ENCODE measurements at regions not wholly inside any gene's neighbourhood (a gene's known extent, or its start where the extent isn't known, plus 50 kb on each side); places are given as distances from the start of the nearest gene placed in this dataset.
"Not testable (repeated sequence)": the region's sequence is repeated elsewhere in the genome, so short reads cannot be mapped to it uniquely, and the experiment has no call there.

DNA sequence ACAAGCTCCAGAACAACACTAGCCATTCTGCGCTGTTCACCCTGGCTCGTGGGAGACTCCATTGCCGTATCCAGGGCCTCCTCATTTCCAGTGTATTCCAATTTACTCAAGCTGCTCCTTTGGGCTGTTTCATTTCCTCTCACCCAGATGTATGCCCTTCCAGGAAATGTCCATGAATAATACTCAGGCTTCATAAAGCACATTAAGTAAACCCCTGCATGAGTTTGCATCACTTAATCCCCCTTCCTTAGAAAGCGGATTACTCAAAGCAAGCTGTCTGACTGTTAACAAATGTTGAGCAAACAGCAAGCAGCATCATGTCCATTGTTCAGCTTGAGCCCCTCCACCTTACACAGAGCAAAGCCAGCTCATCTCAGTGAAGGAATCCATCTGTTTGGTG lies 403.6 kb upstream of the PBX1 start:
- H4K20me1 ChIP-seq (ENCODE audit: insufficient read depth, low read length), result no peaks in the 10 kb centered on the region
- H3K36me3 ChIP-seq (ENCODE audit: insufficient read depth, low read length), result no peaks in the 10 kb centered on the region
- no peak for DNase-seq (ENCODE audit: insufficient read length, low spot score, missing footprints)
- H2AFZ ChIP-seq (ENCODE audit: low read length), result no peak overlapping the region
- H3K9me3 ChIP-seq (ENCODE audit: low read depth, low read length), result peaks cover 2% of the 10 kb centered on the region
- no peaks in the 10 kb centered on the region for H3K27me3 ChIP-seq (ENCODE audit: insufficient read depth, low read length)
- no peak overlapping the region for H3K4me2 ChIP-seq (ENCODE audit: insufficient read depth, low read length)
- no peaks in the 10 kb centered on the region for H3K79me2 ChIP-seq (ENCODE audit: insufficient read depth, low read length)
- H3K27ac ChIP-seq (ENCODE audit: low read depth, low read length), result no peak overlapping the region
- TF ChIP-seq, protein P1, sequence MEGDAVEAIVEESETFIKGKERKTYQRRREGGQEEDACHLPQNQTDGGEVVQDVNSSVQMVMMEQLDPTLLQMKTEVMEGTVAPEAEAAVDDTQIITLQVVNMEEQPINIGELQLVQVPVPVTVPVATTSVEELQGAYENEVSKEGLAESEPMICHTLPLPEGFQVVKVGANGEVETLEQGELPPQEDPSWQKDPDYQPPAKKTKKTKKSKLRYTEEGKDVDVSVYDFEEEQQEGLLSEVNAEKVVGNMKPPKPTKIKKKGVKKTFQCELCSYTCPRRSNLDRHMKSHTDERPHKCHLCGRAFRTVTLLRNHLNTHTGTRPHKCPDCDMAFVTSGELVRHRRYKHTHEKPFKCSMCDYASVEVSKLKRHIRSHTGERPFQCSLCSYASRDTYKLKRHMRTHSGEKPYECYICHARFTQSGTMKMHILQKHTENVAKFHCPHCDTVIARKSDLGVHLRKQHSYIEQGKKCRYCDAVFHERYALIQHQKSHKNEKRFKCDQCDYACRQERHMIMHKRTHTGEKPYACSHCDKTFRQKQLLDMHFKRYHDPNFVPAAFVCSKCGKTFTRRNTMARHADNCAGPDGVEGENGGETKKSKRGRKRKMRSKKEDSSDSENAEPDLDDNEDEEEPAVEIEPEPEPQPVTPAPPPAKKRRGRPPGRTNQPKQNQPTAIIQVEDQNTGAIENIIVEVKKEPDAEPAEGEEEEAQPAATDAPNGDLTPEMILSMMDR (IDR thresholded peaks at IDR 0.05; ENCODE audit: extremely low read depth, low read depth, low read length), result no peak
- no peak overlapping the region for H3K4me3 ChIP-seq (ENCODE audit: insufficient read depth, low read length)
- no peaks in the 10 kb centered on the region for H3K4me1 ChIP-seq (ENCODE audit: insufficient read depth, low read length)

DNA sequence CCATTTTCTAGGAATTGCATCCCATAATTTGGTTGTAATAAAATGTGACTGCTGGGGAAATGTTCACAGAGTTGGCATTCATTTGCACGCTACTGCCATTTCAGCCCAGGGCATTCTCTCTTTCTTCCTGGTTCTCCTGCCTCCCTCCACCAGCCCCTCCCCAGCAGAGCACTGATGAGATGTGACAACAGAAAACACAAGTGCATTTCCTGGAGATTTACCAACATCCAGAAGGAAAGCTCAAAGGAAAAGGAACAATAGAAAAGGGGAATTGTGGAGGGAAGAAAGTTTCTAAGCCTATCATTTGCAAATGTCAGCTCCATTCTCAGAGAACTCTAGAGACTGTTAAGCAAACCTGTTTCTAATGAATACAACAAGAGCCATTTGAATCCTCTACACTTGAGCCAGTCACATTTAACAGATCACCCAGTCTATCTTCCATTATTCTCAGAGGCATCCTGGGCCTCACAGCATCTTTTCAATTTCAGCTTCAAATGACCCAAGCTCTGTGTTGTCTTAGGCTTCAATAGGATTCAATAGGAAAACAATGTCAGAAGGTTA lies 395.6 kb upstream of the PBX1 start:
- Histone ChIP-seq H3K4me1 (ENCODE audit: insufficient read depth, low read length) (no peaks in the 10 kb centered on the region), H2AFZ (ENCODE audit: low read length) (no peak overlapping the region), H4K20me1 (ENCODE audit: insufficient read depth, low read length) (no peaks in the 10 kb centered on the region), H3K4me3 (ENCODE audit: insufficient read depth, low read length) (no peak overlapping the region), H3K79me2 (ENCODE audit: insufficient read depth, low read length) (no peaks in the 10 kb centered on the region), H3K27ac (ENCODE audit: low read depth, low read length) (no peak overlapping the region), H3K27me3 (ENCODE audit: insufficient read depth, low read length) (no peaks in the 10 kb centered on the region), H3K4me2 (ENCODE audit: insufficient read depth, low read length) (no peak overlapping the region), H3K36me3 (ENCODE audit: insufficient read depth, low read length) (no peaks in the 10 kb centered on the region), H3K9me3 (ENCODE audit: low read depth, low read length) (no peaks in the 10 kb centered on the region)
- TF ChIP-seq, protein P1 (IDR thresholded peaks at IDR 0.05; ENCODE audit: extremely low read depth, low read depth, low read length), result no peak
- no peak for DNase-seq (ENCODE audit: insufficient read length, low spot score, missing footprints)

DNA sequence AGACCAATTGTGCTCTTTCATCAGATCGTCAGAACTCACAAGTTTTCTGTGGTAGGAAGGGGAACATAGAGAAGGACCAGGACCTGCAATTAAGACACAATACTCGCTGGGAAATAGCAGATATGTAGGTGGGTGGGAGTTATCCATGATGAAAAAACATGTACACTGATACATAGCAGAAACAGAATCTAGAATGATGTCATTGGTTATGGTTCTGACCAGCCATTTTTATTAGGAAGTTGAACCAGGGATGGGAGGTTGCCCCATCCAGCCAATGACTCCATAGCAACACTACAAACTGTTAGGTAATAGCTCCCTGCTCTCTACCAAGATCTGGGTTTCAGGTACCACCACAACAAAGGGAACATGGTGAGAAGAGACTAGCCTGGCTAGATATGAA lies 393.5 kb upstream of the PBX1 start:
- TF ChIP-seq, protein P1 (IDR thresholded peaks at IDR 0.05; ENCODE audit: extremely low read depth, low read depth, low read length), result no peak
- Histone ChIP-seq H3K4me2 (ENCODE audit: insufficient read depth, low read length) (no peak overlapping the region), H3K27me3 (ENCODE audit: insufficient read depth, low read length) (no peaks in the 10 kb centered on the region), H3K27ac (ENCODE audit: low read depth, low read length) (no peak overlapping the region), H3K4me1 (ENCODE audit: insufficient read depth, low read length) (no peaks in the 10 kb centered on the region), H3K79me2 (ENCODE audit: insufficient read depth, low read length) (no peaks in the 10 kb centered on the region), H3K9me3 (ENCODE audit: low read depth, low read length) (no peaks in the 10 kb centered on the region), H3K36me3 (ENCODE audit: insufficient read depth, low read length) (no peaks in the 10 kb centered on the region), H4K20me1 (ENCODE audit: insufficient read depth, low read length) (no peaks in the 10 kb centered on the region), H2AFZ (ENCODE audit: low read length) (no peak overlapping the region), H3K4me3 (ENCODE audit: insufficient read depth, low read length) (no peak overlapping the region)
- DNase-seq (ENCODE audit: insufficient read length, low spot score, missing footprints), result peak; percentile 13

DNA sequence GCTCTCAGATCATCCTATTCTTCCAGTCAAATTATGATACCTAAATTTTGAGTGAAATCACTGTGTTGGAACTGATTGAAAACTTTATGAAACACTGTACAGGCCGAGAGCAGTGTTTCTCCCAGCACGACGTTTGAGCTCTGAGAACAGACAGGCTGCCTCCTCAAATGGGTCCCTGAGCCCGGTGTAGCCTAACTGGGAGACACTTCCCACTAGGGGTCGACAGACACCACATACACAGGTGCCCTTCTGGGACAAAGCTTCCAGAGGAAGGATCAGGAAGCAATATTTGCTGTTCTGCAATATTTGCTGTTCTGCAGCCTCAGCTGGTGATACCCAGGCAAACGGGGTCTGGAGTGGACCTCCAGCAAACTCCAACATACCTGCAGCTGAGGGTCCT lies 392.5 kb upstream of the PBX1 start:
- not testable (repeated sequence) for H4K20me1 ChIP-seq (ENCODE audit: insufficient read depth, low read length); H3K9me3 ChIP-seq (ENCODE audit: low read depth, low read length); H3K79me2 ChIP-seq (ENCODE audit: insufficient read depth, low read length); H3K4me2 ChIP-seq (ENCODE audit: insufficient read depth, low read length); H3K27me3 ChIP-seq (ENCODE audit: insufficient read depth, low read length); H2AFZ ChIP-seq (ENCODE audit: low read length); H3K4me1 ChIP-seq (ENCODE audit: insufficient read depth, low read length); H3K27ac ChIP-seq (ENCODE audit: low read depth, low read length); H3K36me3 ChIP-seq (ENCODE audit: insufficient read depth, low read length); H3K4me3 ChIP-seq (ENCODE audit: insufficient read depth, low read length); DNase-seq (ENCODE audit: insufficient read length, low spot score, missing footprints)
